ENCODE measurements at regions not wholly inside any gene's neighbourhood (a gene's known extent, or its start where the extent isn't known, plus 50 kb on each side); places are given as distances from the start of the nearest gene placed in this dataset.
A peak's percentile ranks its signal among the peaks of the same experiment; 100 is the strongest.
"Not testable (repeated sequence)": the region's sequence is repeated elsewhere in the genome, so short reads cannot be mapped to it uniquely, and the experiment has no call there.

DNA sequence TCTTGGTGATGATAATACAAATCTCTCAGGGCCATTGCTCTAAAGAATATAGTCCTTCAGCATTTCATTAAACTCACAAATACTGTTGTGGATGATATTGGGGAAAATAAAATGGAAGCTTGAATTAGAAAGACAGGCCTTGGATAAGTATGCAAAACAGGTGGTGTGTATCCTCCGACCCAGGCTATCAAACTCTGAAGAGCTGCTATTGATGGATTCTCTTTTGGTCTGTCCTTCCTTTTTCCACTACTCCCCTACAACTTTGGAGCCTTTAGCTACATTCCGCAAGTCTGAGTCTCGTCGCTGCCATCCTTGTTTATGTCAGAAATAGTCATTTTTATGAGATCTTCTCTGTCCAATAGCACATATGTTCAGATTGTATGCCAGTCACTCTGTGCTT is 351.6 kb downstream of the KCNJ2 start:
- no peaks in the 10 kb centered on the region for H3K36me3 ChIP-seq (ENCODE audit: control insufficient read depth in 3 of 3, insufficient read depth in 2 of 3, low read depth in 1 of 3, low read length in 3 of 3)
- WGBS, 3 donors: 78 to 90% (median 78%) methylated on average over 4 of the region's 4 CpGs
- no peak overlapping the region for H3K27ac ChIP-seq (ENCODE audit: low read depth in 1 of 3, low read length in 2 of 3)
- no peak overlapping the region for H3K4me3 ChIP-seq (ENCODE audit: low read depth in 1 of 3, low read length in 3 of 3)
- no peak for FAIRE-seq
- no peaks in the 10 kb centered on the region for H3K27me3 ChIP-seq (ENCODE audit: control insufficient read depth in 3 of 3, insufficient read depth in 3 of 3, low read length in 3 of 3)
- H3K4me1 ChIP-seq (ENCODE audit: control insufficient read depth in 3 of 3, insufficient read depth in 2 of 3, low read depth in 1 of 3, low read length in 2 of 3): no peaks in the 10 kb centered on the region
- DNase-seq: no peak
- H3K9me3 ChIP-seq (ENCODE audit: control insufficient read depth in 2 of 2, insufficient read depth in 1 of 2, low read depth in 1 of 2, low read length in 1 of 2): no peaks in the 10 kb centered on the region

DNA sequence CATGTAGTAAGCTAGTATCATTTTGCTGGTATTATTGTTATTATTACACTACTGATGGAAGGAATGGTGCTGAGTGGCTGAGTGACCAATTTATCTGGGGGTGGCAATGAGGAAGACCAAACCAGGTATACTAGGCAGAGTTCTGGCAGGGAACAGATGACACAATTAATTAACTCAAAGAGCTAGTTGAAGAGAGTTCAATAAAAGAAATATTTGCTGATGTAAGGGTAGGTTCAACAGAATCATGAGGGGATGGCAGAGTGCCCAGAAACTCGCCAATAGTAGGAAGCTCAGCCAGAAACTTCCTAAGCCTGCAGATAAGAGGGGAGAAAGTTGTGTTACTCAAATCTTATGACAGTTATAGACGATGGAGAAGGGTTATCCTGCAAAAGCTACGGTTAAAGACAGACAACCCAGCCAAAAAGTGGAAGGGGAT is 352.5 kb downstream of the KCNJ2 start:
- Histone ChIP-seq H3K27ac (ENCODE audit: low read depth in 1 of 3, low read length in 2 of 3) (no peak overlapping the region), H3K9me3 (ENCODE audit: control insufficient read depth in 2 of 2, insufficient read depth in 1 of 2, low read depth in 1 of 2, low read length in 1 of 2) (no peaks in the 10 kb centered on the region), H3K4me3 (ENCODE audit: low read depth in 1 of 3, low read length in 3 of 3) (no peak overlapping the region), H3K27me3 (ENCODE audit: control insufficient read depth in 3 of 3, insufficient read depth in 3 of 3, low read length in 3 of 3) (no peaks in the 10 kb centered on the region), H3K4me1 (ENCODE audit: control insufficient read depth in 3 of 3, insufficient read depth in 2 of 3, low read depth in 1 of 3, low read length in 2 of 3) (no peaks in the 10 kb centered on the region), H3K36me3 (ENCODE audit: control insufficient read depth in 3 of 3, insufficient read depth in 2 of 3, low read depth in 1 of 3, low read length in 3 of 3) (no peaks in the 10 kb centered on the region)
- no peak for FAIRE-seq
- WGBS, 3 donors: 6 to 7% (median 6%) methylated on average over 3 of the region's 3 CpGs
- peak in 1 of 2 donors; percentile 35 for DNase-seq

DNA sequence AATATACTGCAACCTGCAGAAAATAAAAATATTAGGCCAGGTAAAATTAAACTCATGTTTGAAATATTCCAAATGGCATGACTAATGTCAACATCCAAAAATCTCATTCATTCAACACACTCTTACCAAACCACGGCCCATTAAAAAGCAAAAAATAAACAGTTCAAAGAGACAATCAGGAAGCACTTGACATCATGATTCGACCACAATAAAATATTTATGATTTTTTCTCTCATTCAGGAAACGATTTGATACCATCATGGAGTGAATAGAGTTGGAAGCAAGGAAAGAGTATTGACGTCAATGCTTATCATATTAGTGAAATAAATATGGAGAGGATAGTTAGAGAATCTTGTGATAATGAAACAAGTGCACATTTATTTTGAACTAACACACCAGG is 354.1 kb downstream of the KCNJ2 start:
- no peak overlapping the region for H3K4me3 ChIP-seq (ENCODE audit: low read depth in 1 of 3, low read length in 3 of 3)
- H3K9me3 ChIP-seq (ENCODE audit: control insufficient read depth in 2 of 2, insufficient read depth in 1 of 2, low read depth in 1 of 2, low read length in 1 of 2): no peaks in the 10 kb centered on the region
- no peak overlapping the region for H3K27ac ChIP-seq (ENCODE audit: low read depth in 1 of 3, low read length in 2 of 3)
- FAIRE-seq: no peak
- no peaks in the 10 kb centered on the region for H3K27me3 ChIP-seq (ENCODE audit: control insufficient read depth in 3 of 3, insufficient read depth in 3 of 3, low read length in 3 of 3)
- no peak for DNase-seq
- no peaks in the 10 kb centered on the region for H3K36me3 ChIP-seq (ENCODE audit: control insufficient read depth in 3 of 3, insufficient read depth in 2 of 3, low read depth in 1 of 3, low read length in 3 of 3)
- H3K4me1 ChIP-seq (ENCODE audit: control insufficient read depth in 3 of 3, insufficient read depth in 2 of 3, low read depth in 1 of 3, low read length in 2 of 3): no peaks in the 10 kb centered on the region
- 61 to 71% (median 66%) methylated on average over 4 of the region's 4 CpGs for WGBS, 3 donors

DNA sequence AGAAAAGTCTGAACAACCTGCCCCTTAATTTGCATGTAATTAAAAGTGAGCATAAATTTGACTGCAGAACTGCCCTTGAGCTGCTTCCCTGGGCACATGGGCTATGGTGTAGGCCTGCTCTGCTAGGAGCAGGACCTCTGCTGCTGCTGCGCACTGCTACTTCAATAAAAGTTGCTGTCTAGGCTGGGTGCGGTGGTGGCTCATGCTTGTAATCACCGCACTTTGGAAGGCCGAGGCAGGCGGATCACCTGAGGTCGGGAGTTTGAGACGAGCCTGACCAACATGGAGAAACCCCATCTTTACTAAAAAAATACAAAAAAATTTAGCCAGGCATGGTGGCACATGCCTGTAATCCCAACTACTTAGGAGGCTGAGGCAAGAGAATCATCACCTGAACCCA is 355.7 kb downstream of the KCNJ2 start:
- H3K36me3 ChIP-seq (ENCODE audit: control insufficient read depth in 3 of 3, insufficient read depth in 2 of 3, low read depth in 1 of 3, low read length in 3 of 3); FAIRE-seq: not testable (repeated sequence)
- 95 to 97% (median 95%) methylated on average over 7 of the region's 7 CpGs for WGBS, 3 donors

DNA sequence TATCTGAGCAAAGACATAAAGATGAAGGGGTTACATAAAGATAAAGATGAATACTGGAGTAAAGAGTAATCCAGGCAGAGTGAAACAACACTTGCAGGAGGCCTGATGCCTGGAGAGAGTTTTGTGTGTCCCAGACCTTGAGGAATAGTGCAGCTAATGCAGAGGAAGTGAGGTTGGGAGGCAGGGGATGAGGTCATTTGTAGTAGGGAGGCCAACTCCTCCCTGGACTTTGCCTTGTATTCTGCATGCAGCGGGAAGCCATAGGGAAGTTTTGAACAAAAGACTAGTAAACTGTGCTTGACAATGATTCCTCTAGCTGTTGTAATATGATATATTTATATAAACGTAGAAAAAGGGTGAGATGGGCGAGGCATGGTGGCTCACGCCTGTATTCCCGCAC is 356.6 kb downstream of the KCNJ2 start:
- DNase-seq: peak in 1 of 2 donors; percentile 14
- H3K27me3 ChIP-seq (ENCODE audit: control insufficient read depth in 3 of 3, insufficient read depth in 3 of 3, low read length in 3 of 3): no peaks in the 10 kb centered on the region
- H3K4me1 ChIP-seq (ENCODE audit: control insufficient read depth in 3 of 3, insufficient read depth in 2 of 3, low read depth in 1 of 3, low read length in 2 of 3): no peaks in the 10 kb centered on the region
- H3K27ac ChIP-seq (ENCODE audit: low read depth in 1 of 3, low read length in 2 of 3): no peak overlapping the region
- no peak overlapping the region for H3K4me3 ChIP-seq (ENCODE audit: low read depth in 1 of 3, low read length in 3 of 3)
- WGBS, 3 donors: 35 to 63% (median 45%) methylated on average over 5 of the region's 5 CpGs
- H3K9me3 ChIP-seq (ENCODE audit: control insufficient read depth in 2 of 2, insufficient read depth in 1 of 2, low read depth in 1 of 2, low read length in 1 of 2): no peaks in the 10 kb centered on the region
- H3K36me3 ChIP-seq (ENCODE audit: control insufficient read depth in 3 of 3, insufficient read depth in 2 of 3, low read depth in 1 of 3, low read length in 3 of 3): no peaks in the 10 kb centered on the region
- FAIRE-seq: no peak

More for the DNA sequence above, 355.7 kb downstream of the KCNJ2 start:
- not testable (repeated sequence) for H3K9me3 ChIP-seq (ENCODE audit: control insufficient read depth in 2 of 2, insufficient read depth in 1 of 2, low read depth in 1 of 2, low read length in 1 of 2); H3K27ac ChIP-seq (ENCODE audit: low read depth in 1 of 3, low read length in 2 of 3); H3K4me1 ChIP-seq (ENCODE audit: control insufficient read depth in 3 of 3, insufficient read depth in 2 of 3, low read depth in 1 of 3, low read length in 2 of 3); H3K4me3 ChIP-seq (ENCODE audit: low read depth in 1 of 3, low read length in 3 of 3); DNase-seq; H3K27me3 ChIP-seq (ENCODE audit: control insufficient read depth in 3 of 3, insufficient read depth in 3 of 3, low read length in 3 of 3)

DNA sequence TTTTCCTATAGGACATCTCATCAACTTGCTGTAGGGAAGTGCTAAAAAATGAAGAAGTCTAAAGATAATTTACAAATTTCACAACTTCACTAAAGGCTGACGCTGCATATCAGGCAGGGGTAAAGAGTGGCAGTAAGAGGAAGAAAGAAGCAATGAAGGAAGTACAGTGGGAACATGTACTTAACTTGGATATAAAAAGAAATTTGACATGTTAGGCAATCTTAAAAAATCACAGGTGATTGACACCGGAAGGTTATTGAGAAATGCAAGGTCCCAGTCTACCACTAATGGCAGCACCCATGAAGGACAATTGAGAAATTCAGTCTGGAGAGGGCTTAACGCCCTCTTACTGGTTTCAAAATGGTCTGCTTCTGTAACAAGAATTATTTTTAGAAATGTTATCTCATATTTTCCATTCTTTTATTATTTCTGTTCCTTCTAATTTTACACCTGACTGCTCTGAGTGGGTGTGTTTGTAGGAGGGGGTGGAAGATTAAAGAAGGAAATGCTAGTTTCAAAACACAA is 358.1 kb downstream of the KCNJ2 start:
- no peaks in the 10 kb centered on the region for H3K9me3 ChIP-seq (ENCODE audit: control insufficient read depth in 2 of 2, insufficient read depth in 1 of 2, low read depth in 1 of 2, low read length in 1 of 2)
- WGBS, 3 donors: 65 to 91% (median 71%) methylated on average over 3 of the region's 3 CpGs
- DNase-seq (no peak), FAIRE-seq (no peak)
- H3K27me3 ChIP-seq (ENCODE audit: control insufficient read depth in 3 of 3, insufficient read depth in 3 of 3, low read length in 3 of 3): no peaks in the 10 kb centered on the region
- H3K27ac ChIP-seq (ENCODE audit: low read depth in 1 of 3, low read length in 2 of 3): no peak overlapping the region
- H3K4me1 ChIP-seq (ENCODE audit: control insufficient read depth in 3 of 3, insufficient read depth in 2 of 3, low read depth in 1 of 3, low read length in 2 of 3): no peaks in the 10 kb centered on the region
- no peak overlapping the region for H3K4me3 ChIP-seq (ENCODE audit: low read depth in 1 of 3, low read length in 3 of 3)
- H3K36me3 ChIP-seq (ENCODE audit: control insufficient read depth in 3 of 3, insufficient read depth in 2 of 3, low read depth in 1 of 3, low read length in 3 of 3): no peaks in the 10 kb centered on the region

DNA sequence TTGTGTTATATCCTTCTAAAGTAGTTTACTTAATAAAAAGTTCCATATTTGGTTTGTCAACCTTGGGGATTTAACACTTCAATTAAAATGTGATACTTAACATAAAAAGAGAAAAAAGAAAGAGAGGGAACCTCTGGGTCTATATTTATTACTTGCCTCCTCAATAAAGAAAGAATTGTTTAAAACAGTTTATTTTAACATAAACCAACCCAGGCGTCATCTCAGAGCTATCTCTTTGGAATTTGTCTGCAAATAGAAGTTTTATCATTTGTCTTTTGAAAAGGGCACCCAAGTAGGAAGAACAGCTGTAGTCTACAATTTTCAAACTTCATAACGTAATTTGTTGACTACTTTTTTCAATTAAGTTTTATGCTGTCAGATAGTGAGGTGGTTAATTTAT is 364.1 kb downstream of the KCNJ2 start:
- H3K36me3 ChIP-seq (ENCODE audit: control insufficient read depth in 3 of 3, insufficient read depth in 2 of 3, low read depth in 1 of 3, low read length in 3 of 3): no peaks in the 10 kb centered on the region
- no peaks in the 10 kb centered on the region for H3K4me1 ChIP-seq (ENCODE audit: control insufficient read depth in 3 of 3, insufficient read depth in 2 of 3, low read depth in 1 of 3, low read length in 2 of 3)
- FAIRE-seq: no peak
- no peaks in the 10 kb centered on the region for H3K27me3 ChIP-seq (ENCODE audit: control insufficient read depth in 3 of 3, insufficient read depth in 3 of 3, low read length in 3 of 3)
- DNase-seq: no peak
- no peak overlapping the region for H3K27ac ChIP-seq (ENCODE audit: low read depth in 1 of 3, low read length in 2 of 3)
- H3K4me3 ChIP-seq (ENCODE audit: low read depth in 1 of 3, low read length in 3 of 3): no peak overlapping the region
- 58 to 64% (median 59%) methylated on average over 2 of the region's 2 CpGs for WGBS, 3 donors
- no peaks in the 10 kb centered on the region for H3K9me3 ChIP-seq (ENCODE audit: control insufficient read depth in 2 of 2, insufficient read depth in 1 of 2, low read depth in 1 of 2, low read length in 1 of 2)

DNA sequence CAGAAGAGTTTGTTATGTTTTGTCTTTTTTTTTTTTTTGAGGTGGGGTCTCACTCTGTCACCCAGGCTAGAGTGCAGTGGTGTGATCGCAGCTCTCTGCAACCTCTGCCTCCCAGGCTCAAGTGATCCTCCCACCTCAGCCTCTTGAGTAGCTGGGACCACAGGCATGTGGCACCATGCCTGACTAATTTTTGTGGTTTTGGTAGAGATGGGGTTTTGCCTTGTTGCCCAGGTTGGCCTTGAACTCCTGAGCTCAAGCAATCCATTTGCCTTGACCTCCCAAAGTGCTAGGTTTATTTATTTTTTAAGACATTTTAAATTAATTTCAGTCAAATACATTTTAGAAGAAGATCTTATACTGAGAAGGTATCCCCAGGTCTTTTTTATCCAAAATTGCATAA is 366.7 kb downstream of the KCNJ2 start:
- no peak for DNase-seq
- Histone ChIP-seq H3K9me3 (ENCODE audit: control insufficient read depth in 2 of 2, insufficient read depth in 1 of 2, low read depth in 1 of 2, low read length in 1 of 2) (no peaks in the 10 kb centered on the region), H3K4me3 (ENCODE audit: low read depth in 1 of 3, low read length in 3 of 3) (no peak overlapping the region), H3K27me3 (ENCODE audit: control insufficient read depth in 3 of 3, insufficient read depth in 3 of 3, low read length in 3 of 3) (no peaks in the 10 kb centered on the region), H3K4me1 (ENCODE audit: control insufficient read depth in 3 of 3, insufficient read depth in 2 of 3, low read depth in 1 of 3, low read length in 2 of 3) (no peaks in the 10 kb centered on the region), H3K27ac (ENCODE audit: low read depth in 1 of 3, low read length in 2 of 3) (no peak overlapping the region), H3K36me3 (ENCODE audit: control insufficient read depth in 3 of 3, insufficient read depth in 2 of 3, low read depth in 1 of 3, low read length in 3 of 3) (no peaks in the 10 kb centered on the region)
- 63 to 92% (median 90%) methylated on average over 1 of the region's 1 CpG for whole genome bisulfite sequencing, 3 donors
- no peak for FAIRE-seq

DNA sequence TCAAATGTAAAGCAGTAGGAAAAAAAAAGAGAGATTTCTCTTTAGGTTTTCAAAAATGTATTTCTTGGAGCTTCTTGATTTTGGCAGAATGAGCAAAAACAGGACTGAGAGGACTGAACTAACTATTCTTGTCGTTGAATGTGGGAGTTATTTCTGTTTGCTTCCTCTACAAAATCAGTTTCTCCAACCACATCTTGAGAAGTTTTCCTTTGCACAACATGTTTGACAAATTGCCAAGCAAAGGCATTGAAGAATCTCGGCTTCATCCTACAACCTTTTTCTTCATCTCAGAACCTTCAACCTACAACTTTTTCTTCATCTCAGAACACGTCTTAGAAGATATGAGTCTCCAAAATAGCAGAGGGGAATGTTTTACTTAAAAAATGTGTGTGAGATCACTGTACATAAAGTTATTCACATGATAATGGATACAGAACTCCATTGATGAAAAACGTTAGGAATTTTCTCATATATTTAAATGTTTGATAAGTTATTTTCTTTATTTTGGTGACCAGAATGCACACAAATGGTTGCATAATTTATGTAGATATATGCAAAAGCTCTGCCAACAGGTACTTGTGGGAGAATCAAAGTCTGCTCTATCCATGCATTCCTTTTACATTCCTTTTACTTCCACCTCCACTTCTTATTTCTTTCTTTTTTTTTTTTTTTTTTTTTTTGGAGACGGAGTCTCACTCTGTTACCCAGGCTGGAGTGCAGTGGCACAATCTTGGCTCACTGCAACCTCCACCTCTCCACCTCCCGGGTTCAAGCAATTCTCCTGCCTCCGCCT is 370.0 kb downstream of the KCNJ2 start:
- H3K4me3 ChIP-seq (ENCODE audit: low read depth in 1 of 3, low read length in 3 of 3): no peak overlapping the region
- FAIRE-seq: no peak
- H3K36me3 ChIP-seq (ENCODE audit: control insufficient read depth in 3 of 3, insufficient read depth in 2 of 3, low read depth in 1 of 3, low read length in 3 of 3): no peaks in the 10 kb centered on the region
- no peaks in the 10 kb centered on the region for H3K4me1 ChIP-seq (ENCODE audit: control insufficient read depth in 3 of 3, insufficient read depth in 2 of 3, low read depth in 1 of 3, low read length in 2 of 3)
- H3K27me3 ChIP-seq (ENCODE audit: control insufficient read depth in 3 of 3, insufficient read depth in 3 of 3, low read length in 3 of 3): no peaks in the 10 kb centered on the region
- no peaks in the 10 kb centered on the region for H3K9me3 ChIP-seq (ENCODE audit: control insufficient read depth in 2 of 2, insufficient read depth in 1 of 2, low read depth in 1 of 2, low read length in 1 of 2)
- DNase-seq: no peak
- H3K27ac ChIP-seq (ENCODE audit: low read depth in 1 of 3, low read length in 2 of 3): no peak overlapping the region
- 62 to 69% (median 65%) methylated on average over 7 of the region's 7 CpGs for WGBS, 3 donors
